ENCODE measurements at regions not wholly inside any gene's neighbourhood (a gene's known extent, or its start where the extent isn't known, plus 50 kb on each side); places are given as distances from the start of the nearest gene placed in this dataset.

- in situ Hi-C loops (cut with MboI): no loop called here
- Histone ChIP-seq H3K79me2 (ENCODE audit: control insufficient read depth, insufficient read depth, low read length) (no peaks in the 10 kb centered on the region), H3K9me3 (replicated peaks; ENCODE audit: control insufficient read depth, insufficient read depth, low read length) (no peaks in the 10 kb centered on the region), H4K20me1 (ENCODE audit: control insufficient read depth, insufficient read depth) (no peaks in the 10 kb centered on the region), H3K27me3 (replicated peaks in 1 of 2; ENCODE audit: control insufficient read depth in 2 of 2, insufficient read depth in 2 of 2, low read length in 1 of 2) (0 out of 4 replicates have a peak, but pooled peaks cover 0 to 1% of the 10 kb centered on the region in 2 experiments), H3K4me3 (no peak overlapping the region), H3K4me2 (ENCODE audit: control insufficient read depth, insufficient read depth) (no peak overlapping the region), H3K27ac (ENCODE audit: control insufficient read depth, insufficient read depth) (no peak overlapping the region), H2AFZ (ENCODE audit: control insufficient read depth, low read depth, low read length) (no peak overlapping the region), H3K9ac (ENCODE audit: control insufficient read depth, insufficient read depth, low read length) (no peak overlapping the region), H3K36me3 (ENCODE audit: control insufficient read depth in 2 of 2, insufficient read depth in 2 of 2, low read length in 1 of 2) (no peaks in the 10 kb centered on the region), H3K4me1 (ENCODE audit: control insufficient read depth, insufficient read depth, low read length) (no peaks in the 10 kb centered on the region)
- no TSS peak for BruUV-seq (replicated peaks)
- 0% methylated on average over 2 of the region's 3 CpGs for WGBS (ENCODE audit: insufficient coverage, insufficient replicate concordance, low lambda C conversion rate, missing lambda C conversion rate)
- FAIRE-seq: no peak
- ChIA-PET RAD21 (ENCODE audit: unreplicated experiment) (no interaction called here), SMC1A (ENCODE audit: uncharacterized antibody, unreplicated experiment) (interaction anchor here (1.2 kb wide), 1 partner anchor 93 kb away, joined by 3 read pairs; no protein-coding TSS in a partner anchor), CTCF (interaction anchor here (0.6 kb wide), 2 partner anchors 203 to 307 kb away, joined by 3 read pairs; no protein-coding TSS in a partner anchor), POLR2A (no interaction called here)
- no peak for ATAC-seq
- TF ChIP-seq PAX8 (IDR thresholded peaks at IDR 0.05): no peak
- TF ChIP-seq KAT2A (conservative IDR thresholded peaks at IDR 0.05; ENCODE audit: control insufficient read depth, low read depth, low read length): no peak
- TF ChIP-seq SIX5 (IDR thresholded peaks at IDR 0.05; ENCODE audit: low read depth, low read length, severe bottlenecking): no peak
- TF ChIP-seq PML (IDR thresholded peaks at IDR 0.05; ENCODE audit: low read length): no peak
- no peak for TF ChIP-seq EP300 (IDR thresholded peaks at IDR 0.05; ENCODE audit: borderline replicate concordance in 1 of 2, control insufficient read depth in 1 of 2, low read depth in 2 of 2, low read length in 2 of 2)
- TF ChIP-seq HCFC1 (IDR thresholded peaks at IDR 0.05; ENCODE audit: low read length): no peak
- no peak for TF ChIP-seq ZZZ3 (IDR thresholded peaks at IDR 0.05; ENCODE audit: control insufficient read depth, insufficient read length, low read depth)
- no peak for TF ChIP-seq JUND (IDR thresholded peaks at IDR 0.05; ENCODE audit: low read depth, low read length)
- no peak for TF ChIP-seq CBX5 (IDR thresholded peaks at IDR 0.05; ENCODE audit: low read depth)
- no peak for TF ChIP-seq RAD51 (IDR thresholded peaks at IDR 0.05)
- no peak for TF ChIP-seq KLF5 (IDR thresholded peaks at IDR 0.05; ENCODE audit: partially characterized antibody)
- no peak for TF ChIP-seq ZNF24 (IDR thresholded peaks at IDR 0.05)
- TF ChIP-seq BRCA1 (IDR thresholded peaks at IDR 0.05; ENCODE audit: low read depth, low read length): no peak
- no peak for TF ChIP-seq ZBTB4 (CRISPR knock-in tag; IDR thresholded peaks at IDR 0.05)
- no peak for TF ChIP-seq TCF12 (IDR thresholded peaks at IDR 0.05; ENCODE audit: low read depth, low read length)
- TF ChIP-seq HSF1 (IDR thresholded peaks at IDR 0.05; ENCODE audit: low read depth, low read length): no peak
- TF ChIP-seq IRF3 (IDR thresholded peaks at IDR 0.05): no peak
- DNase-seq (ENCODE audit: low read depth, low spot score): no peak
- intact Hi-C loops (cut with micrococcal nuclease; ENCODE audit: unreplicated experiment): no loop called here
Measured at GRCh38 chr20:10806539-10806938, 132.7 kb upstream of the JAG1 start.

Measured in GM12878 (cell line).